ENCODE measurements at regions not wholly inside any gene's neighbourhood (a gene's known extent, or its start where the extent isn't known, plus 50 kb on each side); places are given as distances from the start of the nearest gene placed in this dataset.

DNA sequence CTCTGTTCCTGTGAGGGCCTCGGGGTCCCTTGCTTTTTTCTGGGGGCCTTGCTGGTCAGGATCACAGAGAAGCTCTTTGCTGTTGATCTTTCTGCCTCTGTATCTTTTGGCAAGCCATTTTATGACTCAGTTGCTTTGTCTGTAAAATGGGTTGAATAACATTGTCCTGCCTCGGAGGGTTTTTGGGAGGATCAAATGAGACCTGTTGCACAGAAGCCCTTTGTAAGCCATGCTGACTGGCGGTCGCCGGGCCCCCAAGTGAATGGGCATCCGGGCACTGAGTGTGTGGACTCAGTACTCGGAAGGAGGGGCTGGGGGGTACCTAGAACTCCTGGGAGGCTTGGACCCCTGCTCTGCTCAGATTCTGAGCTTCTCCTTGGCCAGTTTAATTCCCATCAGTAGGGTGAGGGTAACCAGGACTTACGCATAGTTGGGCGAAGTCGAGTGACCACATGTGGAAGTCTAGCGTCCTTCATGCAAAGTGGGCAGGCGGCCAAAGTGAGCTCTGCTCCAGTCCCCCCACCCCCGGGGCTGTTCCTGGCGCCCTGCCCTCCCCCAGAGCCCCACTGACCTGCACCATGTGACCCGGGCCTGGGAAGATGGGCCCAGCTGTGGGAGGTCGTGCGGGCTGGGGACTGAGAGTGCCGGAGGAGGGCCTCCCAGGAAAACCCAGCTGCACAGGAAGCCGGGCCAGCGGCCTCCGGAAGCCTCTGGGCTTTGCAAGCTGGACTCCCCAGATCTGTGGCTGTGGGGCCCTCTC is 284.0 kb downstream of the SEC14L1 start:
- peak; percentile 80 for DNase-seq (ENCODE audit: low spot score)
- no peak overlapping the region for H3K4me3 ChIP-seq (ENCODE audit: low read depth in 1 of 3, low read length in 3 of 3)
- H3K27ac ChIP-seq (ENCODE audit: low read depth in 1 of 2, low read length in 2 of 2) = peak overlapping the region; percentile 84 to 91
- H3K9me3 ChIP-seq (ENCODE audit: control insufficient read depth in 4 of 4, low read length in 3 of 4) = no peaks in the 10 kb centered on the region
- H3K36me3 ChIP-seq (ENCODE audit: control insufficient read depth in 4 of 4, insufficient read depth in 3 of 4, low read depth in 1 of 4, low read length in 3 of 4) = no peaks in the 10 kb centered on the region
- no peaks in the 10 kb centered on the region for H3K27me3 ChIP-seq (ENCODE audit: control insufficient read depth in 4 of 4, insufficient read depth in 4 of 4, low read length in 3 of 4)
- peaks cover 34 to 87% (median 71%) of the 10 kb centered on the region in 4 donors for H3K4me1 ChIP-seq (ENCODE audit: control insufficient read depth in 4 of 4, insufficient read depth in 4 of 4, low read length in 3 of 4)
- 63% methylated on average over 21 of the region's 21 CpGs for WGBS
- no peak for TF ChIP-seq HNF4G (IDR thresholded peaks at IDR 0.05)
- TF ChIP-seq HNF4A (conservative IDR thresholded peaks at IDR 0.05) = no peak
- TF ChIP-seq NR2F2 (IDR thresholded peaks at IDR 0.05) = peak; percentile 96
- TF ChIP-seq RAD21 (IDR thresholded peaks at IDR 0.05) = peak in 1 of 2 donors; percentile 41
- peak; percentile 37 for TF ChIP-seq SP1 (IDR thresholded peaks at IDR 0.05)
- peak; percentile 12 to 43 for TF ChIP-seq RXRA (IDR thresholded peaks at IDR 0.05)
- H3K9ac ChIP-seq (ENCODE audit: low read depth in 1 of 2, low read length in 2 of 2) = peak overlapping the region in 1 of 2 donors; percentile 8

DNA sequence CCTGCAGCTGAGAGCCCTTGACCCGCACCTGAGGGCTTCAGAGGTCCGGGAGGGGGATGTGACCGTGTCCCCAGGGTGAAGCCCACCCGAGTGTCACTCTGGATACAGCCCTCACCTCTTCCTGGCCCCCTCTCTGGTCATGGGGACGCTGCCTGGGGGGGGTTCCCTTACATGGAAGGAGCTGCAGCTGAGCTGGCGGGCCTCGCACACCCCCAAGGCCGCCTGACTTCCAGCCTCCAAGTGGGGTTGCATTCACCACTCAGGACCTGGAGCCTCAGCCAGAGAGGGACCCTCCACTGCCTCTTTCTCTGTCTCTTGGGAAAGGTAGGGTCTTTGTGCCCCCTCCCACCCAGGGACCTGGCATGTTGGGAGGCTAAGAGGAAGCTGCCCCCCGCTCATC is 284.6 kb downstream of the SEC14L1 start:
- TF ChIP-seq YY1 (IDR thresholded peaks at IDR 0.05) (no peak), GABPA (IDR thresholded peaks at IDR 0.05 in 1 of 2, conservative IDR thresholded peaks at IDR 0.05 in 1 of 2) (no peak)
- TF ChIP-seq, protein P1, sequence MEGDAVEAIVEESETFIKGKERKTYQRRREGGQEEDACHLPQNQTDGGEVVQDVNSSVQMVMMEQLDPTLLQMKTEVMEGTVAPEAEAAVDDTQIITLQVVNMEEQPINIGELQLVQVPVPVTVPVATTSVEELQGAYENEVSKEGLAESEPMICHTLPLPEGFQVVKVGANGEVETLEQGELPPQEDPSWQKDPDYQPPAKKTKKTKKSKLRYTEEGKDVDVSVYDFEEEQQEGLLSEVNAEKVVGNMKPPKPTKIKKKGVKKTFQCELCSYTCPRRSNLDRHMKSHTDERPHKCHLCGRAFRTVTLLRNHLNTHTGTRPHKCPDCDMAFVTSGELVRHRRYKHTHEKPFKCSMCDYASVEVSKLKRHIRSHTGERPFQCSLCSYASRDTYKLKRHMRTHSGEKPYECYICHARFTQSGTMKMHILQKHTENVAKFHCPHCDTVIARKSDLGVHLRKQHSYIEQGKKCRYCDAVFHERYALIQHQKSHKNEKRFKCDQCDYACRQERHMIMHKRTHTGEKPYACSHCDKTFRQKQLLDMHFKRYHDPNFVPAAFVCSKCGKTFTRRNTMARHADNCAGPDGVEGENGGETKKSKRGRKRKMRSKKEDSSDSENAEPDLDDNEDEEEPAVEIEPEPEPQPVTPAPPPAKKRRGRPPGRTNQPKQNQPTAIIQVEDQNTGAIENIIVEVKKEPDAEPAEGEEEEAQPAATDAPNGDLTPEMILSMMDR (IDR thresholded peaks at IDR 0.05; ENCODE audit: low read depth, low read length, missing input control) = no peak
- Histone ChIP-seq H3K4me1 (ENCODE audit: control insufficient read depth in 4 of 4, insufficient read depth in 4 of 4, low read length in 3 of 4) (peaks cover 32 to 87% (median 71%) of the 10 kb centered on the region in 4 donors), H3K36me3 (ENCODE audit: control insufficient read depth in 4 of 4, insufficient read depth in 3 of 4, low read depth in 1 of 4, low read length in 3 of 4) (no peaks in the 10 kb centered on the region), H3K27ac (ENCODE audit: low read depth in 1 of 2, low read length in 2 of 2) (peak overlapping the region; percentile 70 to 91), H3K27me3 (ENCODE audit: control insufficient read depth in 4 of 4, insufficient read depth in 4 of 4, low read length in 3 of 4) (no peaks in the 10 kb centered on the region), H3K4me3 (ENCODE audit: low read depth in 1 of 3, low read length in 3 of 3) (no peak overlapping the region), H3K9me3 (ENCODE audit: control insufficient read depth in 4 of 4, low read length in 3 of 4) (no peaks in the 10 kb centered on the region), H3K9ac (ENCODE audit: low read depth in 1 of 2, low read length in 2 of 2) (no peak overlapping the region)
- no peak for DNase-seq (ENCODE audit: low spot score)
- WGBS = 72% methylated on average over 9 of the region's 9 CpGs

DNA sequence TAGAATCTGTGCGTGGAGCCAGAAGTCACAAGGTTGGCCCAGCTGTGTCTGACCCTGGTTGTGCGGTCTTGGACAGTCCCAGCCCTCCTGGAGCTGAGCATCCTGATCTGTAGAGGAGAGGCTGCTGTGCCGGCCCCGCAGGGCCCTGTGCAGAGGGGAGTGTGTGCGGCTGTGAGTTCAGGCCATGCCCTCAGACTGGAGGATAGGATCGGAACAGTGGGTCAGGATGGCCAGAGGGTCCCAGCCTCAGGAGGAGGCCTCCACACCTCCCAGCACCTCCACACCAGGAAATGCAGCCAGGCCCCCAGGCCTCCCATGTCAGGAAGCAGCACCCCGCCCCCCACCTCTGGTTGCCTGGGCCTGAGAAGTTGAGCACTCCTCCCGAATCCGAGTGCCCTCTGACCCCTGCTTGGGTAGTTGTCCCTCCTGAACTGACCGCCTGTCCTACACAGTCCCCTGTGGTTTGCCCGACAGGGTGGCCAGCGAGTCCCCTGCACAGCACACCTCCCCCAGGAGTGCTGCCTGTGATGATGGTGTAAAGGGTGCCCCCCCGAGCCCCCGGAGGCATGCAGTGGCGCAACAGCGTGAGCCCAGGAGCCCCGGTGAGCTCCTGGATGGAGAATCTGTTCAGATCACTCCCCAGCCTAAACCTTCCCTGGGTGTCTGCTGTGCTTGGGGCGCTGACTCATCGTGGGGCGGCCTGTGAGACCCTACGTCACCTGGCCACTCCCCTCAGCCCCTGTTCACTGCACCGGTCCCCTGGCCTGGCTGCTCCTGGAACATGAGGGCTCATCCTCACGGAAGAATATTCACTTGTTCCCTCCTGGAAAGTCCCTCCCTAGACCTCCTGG is 285.2 kb downstream of the SEC14L1 start:
- H3K27me3 ChIP-seq (ENCODE audit: control insufficient read depth in 4 of 4, insufficient read depth in 4 of 4, low read length in 3 of 4) = no peaks in the 10 kb centered on the region
- TF ChIP-seq EGR1 (IDR thresholded peaks at IDR 0.05; ENCODE audit: low read depth in 2 of 2) = no peak
- TF ChIP-seq, protein P1 (IDR thresholded peaks at IDR 0.05; ENCODE audit: low read depth, low read length, missing input control) = no peak
- H3K36me3 ChIP-seq (ENCODE audit: control insufficient read depth in 4 of 4, insufficient read depth in 3 of 4, low read depth in 1 of 4, low read length in 3 of 4) = no peaks in the 10 kb centered on the region
- H3K9me3 ChIP-seq (ENCODE audit: control insufficient read depth in 4 of 4, low read length in 3 of 4) = no peaks in the 10 kb centered on the region
- H3K27ac ChIP-seq (ENCODE audit: low read depth in 1 of 2, low read length in 2 of 2) = peak overlapping the region; percentile 70 to 91
- no peak overlapping the region for H3K4me3 ChIP-seq (ENCODE audit: low read depth in 1 of 3, low read length in 3 of 3)
- DNase-seq (ENCODE audit: low spot score) = no peak
- no peak overlapping the region for H3K9ac ChIP-seq (ENCODE audit: low read depth in 1 of 2, low read length in 2 of 2)
- 81% methylated on average over 23 of the region's 23 CpGs for WGBS
- peaks cover 28 to 86% (median 66%) of the 10 kb centered on the region in 4 donors for H3K4me1 ChIP-seq (ENCODE audit: control insufficient read depth in 4 of 4, insufficient read depth in 4 of 4, low read length in 3 of 4)

Measured in liver (tissue), 8 donors.